C4-2B (cell line): ENCODE measurements at regions not wholly inside any gene's neighbourhood (a gene's known extent, or its start where the extent isn't known, plus 50 kb on each side); places are given as distances from the start of the nearest gene placed in this dataset.

Experiments used
- ZFX ChIP-seq: fragments of 450-650 bp; IDR thresholded peaks from 2 replicates; pipeline ENCODE4 v1.6.1; 2017
- TF ChIP-seq, protein P1 (sequence below): fragments of 450-650 bp; conservative IDR thresholded peaks from 2 replicates; pipeline ENCODE4 v1.5.1; 2017; ENCODE audit warnings: mild to moderate bottlenecking

- no peak for TF ChIP-seq ZFX
- TF ChIP-seq, protein P1, sequence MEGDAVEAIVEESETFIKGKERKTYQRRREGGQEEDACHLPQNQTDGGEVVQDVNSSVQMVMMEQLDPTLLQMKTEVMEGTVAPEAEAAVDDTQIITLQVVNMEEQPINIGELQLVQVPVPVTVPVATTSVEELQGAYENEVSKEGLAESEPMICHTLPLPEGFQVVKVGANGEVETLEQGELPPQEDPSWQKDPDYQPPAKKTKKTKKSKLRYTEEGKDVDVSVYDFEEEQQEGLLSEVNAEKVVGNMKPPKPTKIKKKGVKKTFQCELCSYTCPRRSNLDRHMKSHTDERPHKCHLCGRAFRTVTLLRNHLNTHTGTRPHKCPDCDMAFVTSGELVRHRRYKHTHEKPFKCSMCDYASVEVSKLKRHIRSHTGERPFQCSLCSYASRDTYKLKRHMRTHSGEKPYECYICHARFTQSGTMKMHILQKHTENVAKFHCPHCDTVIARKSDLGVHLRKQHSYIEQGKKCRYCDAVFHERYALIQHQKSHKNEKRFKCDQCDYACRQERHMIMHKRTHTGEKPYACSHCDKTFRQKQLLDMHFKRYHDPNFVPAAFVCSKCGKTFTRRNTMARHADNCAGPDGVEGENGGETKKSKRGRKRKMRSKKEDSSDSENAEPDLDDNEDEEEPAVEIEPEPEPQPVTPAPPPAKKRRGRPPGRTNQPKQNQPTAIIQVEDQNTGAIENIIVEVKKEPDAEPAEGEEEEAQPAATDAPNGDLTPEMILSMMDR, result no peak
Observed at GRCh38 chr10:108439397-108439796, 1274.9 kb upstream of the SORCS1 start.
